ENCODE measurements at regions not wholly inside any gene's neighbourhood (a gene's known extent, or its start where the extent isn't known, plus 50 kb on each side); places are given as distances from the start of the nearest gene placed in this dataset.
"Not testable (repeated sequence)": the region's sequence is repeated elsewhere in the genome, so short reads cannot be mapped to it uniquely, and the experiment has no call there.

DNA sequence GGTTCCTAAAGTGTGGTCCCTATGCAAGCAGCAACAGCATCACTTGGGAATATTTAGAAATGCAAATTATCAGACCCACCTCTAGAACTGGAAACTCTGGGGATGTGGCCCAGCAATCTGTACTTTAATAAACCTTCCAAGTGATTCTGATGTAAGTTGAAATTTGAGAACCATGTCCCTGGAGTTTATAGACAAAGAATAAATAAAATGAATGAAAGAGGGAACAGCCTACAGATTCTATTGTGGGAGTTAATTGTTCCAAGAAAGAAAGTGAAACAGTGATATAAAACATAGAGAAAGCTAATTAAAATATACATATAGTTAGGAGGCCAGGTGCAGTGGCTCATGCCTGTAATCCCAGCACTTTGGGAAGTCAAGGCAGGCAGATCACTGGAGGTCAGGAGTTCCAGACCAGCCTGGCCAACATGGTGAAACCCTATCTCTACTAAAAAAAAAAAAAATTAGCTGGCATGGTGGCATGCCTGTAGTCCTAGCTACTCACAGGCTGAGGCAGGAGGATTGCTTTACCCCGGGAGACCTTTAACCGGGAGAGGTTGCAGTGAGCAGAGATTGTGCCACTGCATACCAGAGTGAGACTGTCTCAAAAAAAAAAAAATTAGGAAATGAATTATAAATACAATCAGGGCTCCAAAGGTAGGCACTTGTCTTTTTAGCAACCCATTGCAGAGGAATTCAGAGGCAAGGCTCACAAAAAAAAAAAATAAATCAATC, 507.5 kb downstream of the NAV3 start:
- no peak for DNase-seq

DNA sequence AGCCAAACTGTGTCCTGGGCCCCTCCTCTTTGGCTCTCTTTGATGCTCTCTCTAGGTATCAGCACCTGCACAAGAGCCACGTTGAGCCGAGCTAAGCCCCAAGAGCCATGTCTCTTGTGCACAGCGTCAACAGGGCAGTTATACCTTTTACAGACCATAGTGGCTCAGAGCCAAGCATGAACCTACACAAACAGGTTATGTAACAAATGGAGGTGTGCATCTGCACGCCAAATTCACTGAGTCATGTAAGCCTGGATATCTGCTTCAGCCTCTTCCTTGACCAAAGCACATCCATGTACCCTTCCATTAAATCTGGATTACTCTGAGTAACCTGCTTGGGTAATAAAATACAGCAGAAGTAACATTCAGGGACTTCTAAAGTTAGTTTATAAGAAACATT, 509.7 kb downstream of the NAV3 start:
- DNase-seq: no peak

DNA sequence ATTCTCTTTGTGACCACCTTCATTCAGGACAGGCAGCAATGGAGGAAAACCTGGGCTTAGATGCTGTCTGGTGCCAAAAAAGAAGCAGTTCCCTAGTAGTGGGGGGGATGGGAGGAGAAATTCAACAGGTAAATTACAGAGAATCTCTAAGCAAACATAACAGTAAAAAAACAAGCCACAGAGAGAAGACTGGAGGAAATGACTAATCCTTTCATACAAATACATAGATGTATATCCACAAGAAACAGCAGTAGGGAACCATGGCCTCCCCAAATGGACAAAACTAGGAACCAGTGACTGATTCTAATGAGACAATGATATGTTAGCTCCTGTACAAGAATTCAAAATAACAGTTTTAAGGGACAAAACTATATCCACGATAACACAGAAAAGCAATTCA, 513.0 kb downstream of the NAV3 start:
- DNase-seq: no peak

DNA sequence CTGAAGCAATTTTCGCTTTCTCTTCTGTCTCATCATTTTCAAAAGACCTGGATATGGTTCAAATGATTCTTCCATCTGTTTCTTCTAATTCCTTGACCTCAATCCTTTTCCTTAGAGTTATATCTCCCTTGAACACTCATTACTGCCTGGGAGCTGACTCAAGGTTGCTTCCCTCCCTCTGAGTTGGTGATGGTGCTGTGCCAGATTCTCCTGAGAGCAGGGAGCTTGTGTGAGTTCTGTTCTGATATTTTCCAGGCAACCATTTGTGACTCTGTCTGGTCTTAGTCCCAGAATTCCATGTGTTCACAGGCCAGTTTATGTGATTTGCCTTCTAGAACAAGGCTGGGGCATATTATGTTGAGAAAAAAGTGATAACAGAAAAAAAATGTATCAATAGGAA, 505.1 kb upstream of the SYT1 start:
- peak; percentile 92 for DNase-seq

DNA sequence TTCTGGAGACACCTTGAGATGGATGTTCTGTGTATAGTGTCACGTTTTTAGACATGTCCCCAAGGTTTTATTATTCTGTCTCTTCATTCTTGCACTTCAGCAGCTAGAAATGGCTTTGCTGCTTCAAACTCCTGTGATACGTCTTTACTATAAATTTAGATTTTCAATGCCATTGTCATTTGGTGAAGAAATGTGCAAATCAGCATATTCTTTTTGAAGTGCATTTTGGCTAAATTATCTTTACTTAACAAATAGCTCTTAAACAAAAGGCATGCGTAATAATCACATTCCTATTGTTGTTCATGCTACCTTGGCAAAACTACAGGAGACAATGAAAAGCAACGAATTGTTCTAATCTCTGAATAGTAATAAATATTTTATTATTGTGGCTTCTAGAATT, 502.9 kb upstream of the SYT1 start:
- DNase-seq: no peak

DNA sequence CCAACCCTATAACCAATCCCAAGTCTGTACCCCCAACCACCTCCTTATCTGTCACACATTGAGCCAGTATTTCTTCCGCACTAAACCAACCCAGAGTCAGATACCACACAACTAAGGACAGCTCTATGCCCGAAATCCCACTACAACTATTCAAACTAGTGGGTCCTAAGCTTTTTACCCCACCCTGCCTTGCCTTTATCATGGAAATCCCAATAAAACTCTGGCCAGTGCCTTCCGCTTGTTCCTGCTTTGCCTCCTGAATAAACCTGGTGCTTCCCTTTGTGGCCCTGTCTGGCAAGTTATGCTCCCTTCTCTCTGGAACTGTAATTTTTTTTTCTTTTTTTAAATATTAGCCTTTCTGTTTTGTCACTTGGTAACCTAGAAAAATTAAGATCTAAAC, 493.3 kb upstream of the SYT1 start:
- no peak for DNase-seq

DNA sequence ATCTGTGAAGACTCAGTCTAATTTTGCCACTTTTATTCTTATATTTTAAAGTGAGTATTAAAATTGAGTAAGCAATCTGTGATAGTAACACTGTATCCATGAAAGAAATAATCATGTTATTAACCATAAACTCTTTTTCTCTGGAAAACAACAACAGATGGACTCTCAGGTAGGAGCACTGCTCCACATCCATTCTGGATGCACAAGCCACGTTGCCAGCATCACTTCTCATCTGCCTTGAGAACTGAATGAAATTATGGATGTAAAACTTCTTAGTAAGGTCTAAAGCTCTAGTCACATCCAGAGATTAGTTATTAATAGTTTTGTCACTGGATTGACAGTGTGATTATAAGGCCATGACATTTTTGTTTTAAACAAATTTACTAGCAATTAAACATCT, 489.1 kb upstream of the SYT1 start:
- no peak for DNase-seq

DNA sequence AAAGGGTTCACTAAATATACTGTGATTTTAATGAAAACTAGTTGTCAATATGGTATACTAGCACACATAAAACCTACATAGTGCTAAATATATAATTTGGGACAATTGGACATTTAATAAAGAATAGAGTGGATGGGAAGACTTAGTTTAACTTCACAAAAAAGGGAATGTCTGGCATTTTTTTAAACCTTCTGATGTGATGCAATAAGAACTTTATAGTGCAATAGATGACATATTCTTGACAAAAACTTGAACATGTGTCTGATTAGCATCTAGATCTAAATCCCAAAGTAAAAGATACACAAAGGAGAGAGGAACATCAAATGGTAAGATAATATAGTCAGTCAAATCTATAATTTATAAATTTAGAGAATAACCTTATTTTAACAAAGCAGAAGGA, 488.3 kb upstream of the SYT1 start:
- DNase-seq: no peak

DNA sequence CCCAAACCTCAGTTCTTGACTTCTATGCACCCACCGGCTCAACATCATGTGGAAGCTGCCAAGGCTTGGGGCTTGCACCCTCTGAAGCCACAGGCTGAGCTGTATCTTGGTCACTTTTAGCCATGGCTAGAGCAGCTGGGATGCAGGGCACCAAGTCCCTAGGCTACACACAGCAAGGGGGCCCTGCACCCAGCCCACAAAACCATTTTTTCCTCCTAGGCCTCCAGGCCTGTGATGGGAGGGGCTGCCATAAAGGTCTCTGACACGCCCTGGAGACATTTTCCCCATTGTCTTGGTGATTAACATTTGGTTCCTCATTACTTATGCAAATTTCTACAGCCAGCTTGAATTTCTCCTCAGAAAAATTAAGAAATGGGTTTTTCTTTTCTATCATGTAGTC, 485.5 kb upstream of the SYT1 start:
- not testable (repeated sequence) for DNase-seq

DNA sequence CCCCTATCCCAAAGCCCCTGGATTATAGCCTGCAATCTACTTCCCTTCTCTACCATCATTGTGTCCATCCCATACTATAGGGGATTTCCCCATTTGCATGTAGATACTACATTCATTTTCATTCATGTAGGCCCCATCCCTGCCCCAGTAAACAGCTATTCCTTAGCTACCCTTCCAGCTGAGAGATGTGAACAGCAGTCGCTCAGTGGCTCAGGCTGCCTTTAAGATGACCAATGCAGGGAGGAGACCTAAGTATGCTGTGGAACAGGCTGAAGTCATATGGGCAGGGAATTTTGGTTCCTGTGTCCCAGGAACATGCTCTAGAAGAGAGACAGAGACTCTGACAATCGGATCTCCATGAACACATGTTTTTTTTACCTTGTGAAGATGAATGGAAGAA, 481.2 kb upstream of the SYT1 start:
- no peak for DNase-seq

DNA sequence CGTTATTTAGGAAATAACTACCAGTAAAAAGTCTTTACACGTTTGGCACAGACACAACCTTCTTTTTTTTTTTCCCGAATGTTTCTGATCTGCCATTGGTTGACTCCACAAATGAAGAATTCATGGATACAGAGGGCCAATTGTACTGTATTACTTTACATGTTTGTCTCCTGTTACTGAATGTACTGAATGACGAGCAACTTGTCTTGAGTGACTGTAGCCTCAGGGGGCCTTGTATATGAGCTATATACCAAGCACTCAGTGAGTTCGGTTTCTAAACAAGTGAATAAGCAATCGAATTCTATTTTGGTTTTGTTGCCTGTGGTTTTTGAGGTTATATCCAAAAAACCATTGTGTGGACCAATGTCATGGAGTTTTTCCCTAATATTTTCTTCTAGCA, 480.0 kb upstream of the SYT1 start:
- no peak for DNase-seq

DNA sequence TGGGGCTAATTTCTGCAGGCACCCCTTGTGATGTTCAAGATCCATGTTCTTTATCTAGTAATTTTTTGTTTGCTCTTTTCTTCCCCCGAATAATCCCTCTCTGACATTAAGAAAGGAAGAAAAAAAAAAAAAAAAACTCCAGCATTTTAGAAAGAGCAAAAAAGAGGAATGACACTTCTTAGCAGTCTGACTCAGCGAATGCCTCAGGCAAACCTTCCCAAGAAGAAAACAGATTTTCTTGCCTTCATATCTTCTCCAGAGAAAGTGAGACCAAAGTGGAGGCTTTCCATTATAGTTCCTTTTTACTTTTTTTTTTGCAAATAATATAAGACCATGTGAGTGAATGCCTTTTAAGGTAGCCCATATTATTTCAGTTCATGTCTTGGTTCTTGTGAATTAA, 479.0 kb upstream of the SYT1 start:
- DNase-seq: peak; percentile 50

DNA sequence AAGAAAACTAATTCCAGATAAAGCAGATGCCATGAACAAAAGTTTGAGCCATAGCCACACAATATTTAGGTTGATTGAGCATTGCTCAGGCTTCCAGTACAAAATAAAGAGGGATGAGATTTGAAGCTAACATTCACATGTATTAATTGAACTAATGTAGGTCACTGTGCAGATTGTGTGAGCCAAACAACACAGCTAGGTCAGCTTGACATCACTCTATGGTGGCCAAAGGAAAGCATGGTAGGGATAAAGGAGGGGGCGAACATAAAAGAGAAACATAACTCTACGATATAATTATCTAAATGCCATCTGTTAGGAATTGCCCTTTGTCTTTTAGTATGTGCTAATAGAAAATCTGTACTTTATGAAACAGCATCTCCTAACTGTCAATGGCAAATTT, 477.7 kb upstream of the SYT1 start:
- DNase-seq: no peak

DNA sequence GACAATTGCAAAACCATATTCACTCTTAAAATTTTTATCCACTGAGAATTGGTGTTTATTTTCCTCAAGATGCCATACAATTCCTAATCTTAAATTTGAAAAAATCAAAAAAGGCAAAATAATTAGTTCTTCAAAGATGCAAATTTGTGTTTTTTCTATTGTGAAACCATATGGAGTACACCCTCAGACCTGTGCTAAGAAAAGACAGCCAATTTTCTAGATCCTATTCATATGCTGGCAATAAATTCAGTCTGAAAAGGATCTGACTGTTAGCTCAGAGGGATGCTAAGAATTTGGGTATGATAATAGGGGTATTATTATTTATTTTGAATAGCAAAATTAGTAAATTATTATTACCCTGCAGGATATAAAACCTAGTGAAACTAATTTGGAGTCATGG, 476.9 kb upstream of the SYT1 start:
- DNase-seq: no peak

DNA sequence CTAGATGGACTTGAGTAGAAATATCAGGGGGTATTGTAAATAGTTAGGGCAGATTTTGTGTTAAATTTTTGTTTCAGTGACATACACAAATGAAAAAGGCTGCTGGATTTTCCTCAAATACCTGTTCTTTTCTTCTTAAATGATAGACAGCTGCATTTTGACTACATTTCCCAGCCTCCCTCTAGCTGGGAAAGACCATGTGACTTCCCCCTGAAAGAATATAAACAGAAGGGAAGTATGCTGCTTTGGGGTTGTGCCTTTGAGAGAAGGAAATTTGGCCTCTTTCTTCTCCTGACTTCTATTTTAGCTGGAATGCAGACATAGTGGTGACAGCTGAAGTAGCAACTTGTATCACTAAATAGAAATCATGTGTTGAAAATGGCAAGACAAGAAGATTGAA, 476.1 kb upstream of the SYT1 start:
- DNase-seq: no peak

DNA sequence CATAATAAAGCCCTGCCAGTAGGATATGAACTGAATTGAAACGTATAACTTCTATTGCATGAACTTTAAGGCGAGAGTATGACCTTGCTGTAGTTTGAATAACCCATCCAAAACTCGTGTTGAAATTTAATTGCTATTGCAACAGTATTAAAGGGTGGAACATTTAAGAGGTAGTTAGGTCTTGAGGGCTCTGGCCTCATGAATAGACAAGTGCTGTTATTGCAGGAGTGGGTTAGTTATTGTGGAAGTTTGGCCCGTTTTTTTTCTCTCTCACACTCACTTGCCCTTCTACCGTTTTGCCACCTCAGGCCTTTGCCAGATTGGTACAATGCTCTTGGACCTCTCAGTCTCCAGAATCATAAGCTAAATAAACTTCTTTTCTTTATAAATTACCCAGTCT, 473.7 kb upstream of the SYT1 start:
- no peak for DNase-seq

DNA sequence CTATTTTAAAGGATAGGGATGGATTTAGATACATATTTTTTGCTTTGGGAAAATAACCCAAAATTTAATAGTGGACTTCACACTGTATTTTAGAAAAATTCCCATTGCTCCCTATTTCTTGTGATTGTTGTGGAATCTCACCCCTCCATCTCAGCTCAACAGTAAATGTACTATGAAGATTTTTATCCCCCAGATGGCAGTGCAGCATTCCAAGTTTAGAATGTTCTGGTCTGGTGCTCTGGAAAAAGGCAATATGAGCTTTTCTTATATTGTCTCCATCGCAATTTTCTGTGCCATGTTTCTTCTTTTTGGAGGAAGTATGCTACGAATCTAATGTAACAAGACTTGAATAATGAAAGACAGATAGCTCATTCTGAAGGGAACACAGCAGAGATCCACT, 471.7 kb upstream of the SYT1 start:
- DNase-seq: peak; percentile 31

DNA sequence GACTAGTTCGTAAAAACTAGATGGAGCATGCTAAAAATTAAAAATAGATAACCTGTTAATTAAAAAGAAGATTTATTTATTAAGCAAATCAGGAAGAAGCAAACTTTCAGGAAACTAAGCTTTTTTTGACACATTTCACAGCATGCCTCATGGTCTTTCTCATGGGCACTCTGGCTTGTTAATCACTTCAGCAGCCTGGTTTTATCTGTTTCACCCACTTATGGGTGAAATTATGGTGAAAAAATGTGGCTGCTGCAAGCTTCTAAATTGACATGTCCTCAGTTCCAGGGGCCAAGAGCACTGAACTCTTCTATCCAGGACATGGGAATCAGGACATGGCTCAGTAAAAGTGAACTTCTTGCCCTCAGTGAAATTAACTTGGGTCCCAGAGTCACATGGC, 468.6 kb upstream of the SYT1 start:
- DNase-seq: no peak

DNA sequence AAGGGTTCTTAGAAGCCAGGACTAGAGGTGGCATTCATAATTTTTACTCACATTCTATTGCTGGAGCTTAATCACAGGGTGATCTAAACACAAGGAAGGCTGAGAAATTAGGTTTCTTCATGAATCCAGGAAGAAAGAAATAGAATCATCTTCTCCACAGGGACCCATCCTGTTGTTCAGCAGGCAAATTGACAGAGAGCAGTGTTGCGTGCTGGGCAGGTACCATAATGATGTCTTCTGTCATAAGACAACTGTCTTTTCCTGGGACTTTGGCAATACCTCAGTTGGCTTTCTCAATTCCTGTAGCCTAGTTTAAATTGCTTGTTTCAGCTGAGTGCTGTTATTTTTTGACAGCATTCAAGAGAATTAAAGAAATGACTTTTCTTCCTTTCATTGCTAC, 468.0 kb upstream of the SYT1 start:
- no peak for DNase-seq

DNA sequence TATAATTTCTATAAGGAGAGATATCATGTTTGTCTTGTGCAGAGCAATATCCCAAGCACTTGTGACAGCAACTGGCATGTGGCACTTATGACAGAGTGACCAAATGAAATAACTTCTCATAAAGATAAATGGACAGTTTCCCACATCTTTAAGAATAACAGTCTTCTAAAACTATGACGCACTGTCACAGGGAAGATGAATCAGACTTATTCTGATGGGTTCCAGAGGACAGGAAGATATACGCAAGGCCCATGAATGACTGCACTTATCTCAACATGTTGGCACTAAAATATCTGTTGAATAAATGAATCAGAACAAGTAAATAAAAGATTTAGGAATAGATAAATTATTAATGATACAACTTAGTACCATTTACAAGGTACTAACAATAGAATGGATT, 465.8 kb upstream of the SYT1 start:
- DNase-seq: no peak

DNA sequence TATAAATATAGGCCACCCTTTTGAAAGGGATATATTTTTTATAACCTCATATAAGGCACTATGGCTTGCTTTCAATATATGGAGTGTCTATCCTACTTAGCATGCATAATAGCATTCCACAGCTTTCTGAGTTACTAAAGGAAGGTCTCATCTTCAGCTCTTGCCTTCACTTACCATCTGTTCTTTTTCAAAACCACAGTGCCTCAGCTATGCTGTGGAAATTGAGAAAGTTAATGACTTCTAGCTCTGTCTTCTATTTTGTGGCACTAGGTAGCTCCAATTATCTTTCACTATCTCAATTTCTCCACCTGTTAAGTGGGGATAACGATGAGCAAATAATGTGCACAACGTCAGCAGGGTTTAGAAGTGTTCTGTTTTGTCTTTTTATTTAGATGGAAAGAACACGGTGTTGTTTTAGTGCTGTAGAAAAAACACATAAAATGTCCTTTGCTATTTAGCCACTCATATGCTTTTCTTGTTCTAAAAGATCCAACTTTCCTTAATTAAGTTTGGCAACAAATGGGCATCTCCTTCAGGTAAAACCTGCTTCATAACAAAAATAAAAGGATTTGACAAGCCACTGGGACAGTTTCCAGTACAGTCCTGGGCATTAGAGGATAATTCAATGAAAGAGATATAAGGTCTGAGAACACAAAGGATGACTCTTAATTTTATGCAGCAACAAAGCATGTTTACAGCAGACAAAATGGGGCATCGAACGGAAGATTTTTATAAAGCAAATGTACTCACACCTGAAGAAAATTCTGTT, 462.0 kb upstream of the SYT1 start:
- DNase-seq: no peak

DNA sequence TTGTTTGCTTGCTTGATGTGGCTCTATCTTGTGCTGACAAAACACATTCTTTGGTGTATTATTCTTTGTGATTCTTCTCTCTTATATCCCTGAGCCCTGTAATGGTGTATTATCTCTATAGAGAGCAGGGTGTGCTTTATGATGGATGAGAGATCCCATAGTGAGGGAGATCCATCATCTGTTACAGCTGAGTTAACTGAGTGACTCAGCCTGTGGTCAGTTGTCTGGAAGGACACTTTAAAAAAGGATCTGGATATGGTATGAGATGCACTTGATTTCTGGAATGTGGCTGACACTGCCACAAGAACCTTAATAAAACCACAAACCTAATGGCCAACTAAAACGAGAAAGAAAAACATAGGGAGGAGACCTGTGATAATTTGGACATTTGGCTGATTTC, 461.4 kb upstream of the SYT1 start:
- DNase-seq: peak; percentile 97

DNA sequence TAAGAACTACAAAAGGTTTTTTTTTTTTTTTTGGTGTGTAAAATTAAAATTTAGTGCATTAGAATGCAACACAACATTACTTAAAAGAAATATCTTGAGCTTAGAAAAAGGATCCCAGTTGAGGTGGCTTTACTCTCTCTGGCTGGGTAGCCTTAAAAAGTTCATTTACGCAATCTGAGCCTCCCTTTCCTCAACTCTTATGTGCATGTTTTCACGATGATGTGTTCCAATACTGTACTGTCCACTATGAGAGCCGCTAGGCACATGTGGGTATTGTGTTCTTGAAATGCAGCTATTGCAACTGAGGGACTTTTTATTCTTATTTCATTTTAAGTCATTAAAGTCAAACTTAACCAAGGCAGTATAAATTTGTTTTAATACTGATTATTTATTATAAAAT, 460.9 kb upstream of the SYT1 start:
- DNase-seq: peak; percentile 93

DNA sequence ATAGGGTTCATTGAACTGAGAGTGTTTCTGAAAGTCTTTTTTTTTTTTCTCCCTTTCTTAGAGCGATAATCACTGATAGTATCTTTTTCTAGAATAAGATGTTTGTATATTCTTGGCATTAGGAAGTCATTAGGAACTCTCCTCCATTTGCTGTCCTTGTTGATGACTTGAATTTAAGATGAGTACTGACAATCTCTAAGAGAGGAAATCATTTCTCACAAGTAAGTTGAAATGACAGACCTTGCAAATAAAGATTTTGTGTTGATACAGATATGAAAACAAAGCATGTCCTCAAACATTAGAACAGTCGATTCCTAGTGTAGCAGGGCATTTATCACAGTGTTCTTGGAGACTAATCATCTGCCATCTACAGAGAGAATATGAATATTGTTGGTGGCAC, 458.4 kb upstream of the SYT1 start:
- DNase-seq: no peak

DNA sequence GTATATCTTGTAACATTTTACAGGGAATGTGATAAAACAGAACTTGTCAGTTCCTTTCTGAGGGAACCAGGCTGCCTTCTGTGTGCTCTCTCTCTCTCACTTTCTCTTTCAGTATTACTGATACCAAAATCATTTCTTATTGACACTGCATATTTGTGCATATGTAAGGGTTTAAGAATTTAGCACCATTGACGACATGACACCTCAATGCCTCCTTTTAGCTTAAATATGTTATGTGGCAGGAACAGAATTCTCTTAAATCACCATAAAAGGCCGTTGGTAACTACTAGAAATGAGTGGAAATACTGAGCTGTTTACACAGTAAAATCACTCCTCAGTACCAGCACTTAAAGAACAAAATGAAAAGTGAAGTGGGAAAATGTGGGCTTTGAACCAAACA, 457.7 kb upstream of the SYT1 start:
- no peak for DNase-seq

All from NCI-H226 (cell line).